Activated CD8-positive, alpha-beta memory T cell treated with anti-CD3 and anti-CD28 coated beads for 36 hours (primary cell): ENCODE measurements at regions not wholly inside any gene's neighbourhood (a gene's known extent, or its start where the extent isn't known, plus 50 kb on each side); places are given as distances from the start of the nearest gene placed in this dataset.
"Not testable (repeated sequence)": the region's sequence is repeated elsewhere in the genome, so short reads cannot be mapped to it uniquely, and the experiment has no call there.

Experiments used
- CTCF ChIA-PET: fragments of 350-600 bp; sonication (Branson Sonifier 250); formaldehyde crosslinking; loops from one replicate; lab custom pipeline; 2021; ENCODE audit warnings: antibody characterized with exemption; lab: Charles Lee
- POLR2A ChIA-PET: fragments of 350-600 bp; sonication (Branson Sonifier 250); formaldehyde crosslinking; loops from one replicate; lab custom pipeline; 2021; ENCODE audit warnings: antibody characterized with exemption; lab: Charles Lee

GRCh38 chr13:78540058-78540457 is 63.3 kb downstream of the POU4F1 start:
- CTCF ChIA-PET: no interaction called here
- POLR2A ChIA-PET: no interaction called here

- CTCF ChIA-PET: not testable (repeated sequence)
Observed at GRCh38 chr13:78526044-78526443, 77.3 kb downstream of the POU4F1 start.

GRCh38 chr13:78524936-78525335 is 78.4 kb downstream of the POU4F1 start:
- ChIA-PET POLR2A (no interaction called here), CTCF (no interaction called here)

More at GRCh38 chr13:78526044-78526443, 77.3 kb downstream of the POU4F1 start:
- POLR2A ChIA-PET: not testable (repeated sequence)

- ChIA-PET CTCF (no interaction called here), POLR2A (no interaction called here)
Observed at GRCh38 chr13:78521091-78521490, 82.3 kb downstream of the POU4F1 start.

- ChIA-PET CTCF (no interaction called here), POLR2A (no interaction called here)
Observed at GRCh38 chr13:78520425-78520824, 82.9 kb downstream of the POU4F1 start.

GRCh38 chr13:78518482-78518881 is 84.9 kb downstream of the POU4F1 start:
- POLR2A ChIA-PET, CTCF ChIA-PET: not testable (repeated sequence)

GRCh38 chr13:78499802-78500201 is 103.5 kb downstream of the POU4F1 start:
- CTCF ChIA-PET: no interaction called here
- POLR2A ChIA-PET: no interaction called here

- ChIA-PET CTCF (no interaction called here), POLR2A (no interaction called here)
Observed at GRCh38 chr13:78497702-78498355, 105.5 kb downstream of the POU4F1 start.

GRCh38 chr13:78491978-78492377 is 111.4 kb downstream of the POU4F1 start:
- ChIA-PET POLR2A (no interaction called here), CTCF (no interaction called here)

- CTCF ChIA-PET, POLR2A ChIA-PET: not testable (repeated sequence)
Observed at GRCh38 chr13:78490225-78490624, 113.1 kb downstream of the POU4F1 start.

GRCh38 chr13:78487707-78488106 is 115.6 kb downstream of the POU4F1 start:
- ChIA-PET POLR2A (no interaction called here), CTCF (no interaction called here)

GRCh38 chr13:78485803-78486202 is 117.5 kb downstream of the POU4F1 start:
- POLR2A ChIA-PET: no interaction called here
- CTCF ChIA-PET: no interaction called here

GRCh38 chr13:78478183-78478582 is 125.2 kb downstream of the POU4F1 start:
- CTCF ChIA-PET: no interaction called here

GRCh38 chr13:78476910-78477309 is 126.4 kb downstream of the POU4F1 start:
- POLR2A ChIA-PET: no interaction called here
- CTCF ChIA-PET: no interaction called here

More at GRCh38 chr13:78478183-78478582, 125.2 kb downstream of the POU4F1 start:
- POLR2A ChIA-PET: no interaction called here

- ChIA-PET POLR2A (no interaction called here), CTCF (no interaction called here)
Observed at GRCh38 chr13:78468621-78469020, 134.7 kb downstream of the POU4F1 start.

- CTCF ChIA-PET: no interaction called here
Observed at GRCh38 chr13:78465250-78465649, 138.1 kb downstream of the POU4F1 start.

GRCh38 chr13:78460176-78460575 is 143.2 kb downstream of the POU4F1 start:
- CTCF ChIA-PET: no interaction called here
- POLR2A ChIA-PET: no interaction called here

More at GRCh38 chr13:78465250-78465649, 138.1 kb downstream of the POU4F1 start:
- POLR2A ChIA-PET: no interaction called here

- POLR2A ChIA-PET: no interaction called here
- CTCF ChIA-PET: interaction anchor here (0.7 kb wide), 1 partner anchor 250 kb away, joined by 3 read pairs; no protein-coding TSS in a partner anchor
Observed at GRCh38 chr13:78443839-78444238, 159.5 kb downstream of the POU4F1 start.

- POLR2A ChIA-PET: no interaction called here
- CTCF ChIA-PET: no interaction called here
Observed at GRCh38 chr13:78437781-78438180, 165.6 kb downstream of the POU4F1 start.

GRCh38 chr13:78436311-78436710 is 167.0 kb downstream of the POU4F1 start:
- POLR2A ChIA-PET: no interaction called here
- CTCF ChIA-PET: no interaction called here

- CTCF ChIA-PET: no interaction called here
- POLR2A ChIA-PET: no interaction called here
Observed at GRCh38 chr13:78431328-78431727, 172.0 kb downstream of the POU4F1 start.

- ChIA-PET CTCF (no interaction called here), POLR2A (no interaction called here)
Observed at GRCh38 chr13:78430811-78431210, 172.5 kb downstream of the POU4F1 start.
